Epithelial cell of esophagus (primary cell): ENCODE measurements at regions not wholly inside any gene's neighbourhood (a gene's known extent, or its start where the extent isn't known, plus 50 kb on each side); places are given as distances from the start of the nearest gene placed in this dataset.

Experiments
- DNase-seq: peaks from one replicate; pipeline ENCODE4 v3.0.0; 2010; ENCODE audit warnings: low read depth
- H3K4me3 ChIP-seq: 2 replicates; pipeline ENCODE4 v1.5.1; 2011; ENCODE audit warnings: mild to moderate bottlenecking, low read length, control low read depth
- TF ChIP-seq, protein P1 (sequence below): IDR thresholded peaks from 2 replicates; pipeline ENCODE4 v1.5.1; 2011; ENCODE audit warnings: low read depth, mild to moderate bottlenecking, low read length, control low read depth, inconsistent platforms; ENCODE audit not compliant: insufficient read depth; ENCODE audit errors: missing control alignments

DNA sequence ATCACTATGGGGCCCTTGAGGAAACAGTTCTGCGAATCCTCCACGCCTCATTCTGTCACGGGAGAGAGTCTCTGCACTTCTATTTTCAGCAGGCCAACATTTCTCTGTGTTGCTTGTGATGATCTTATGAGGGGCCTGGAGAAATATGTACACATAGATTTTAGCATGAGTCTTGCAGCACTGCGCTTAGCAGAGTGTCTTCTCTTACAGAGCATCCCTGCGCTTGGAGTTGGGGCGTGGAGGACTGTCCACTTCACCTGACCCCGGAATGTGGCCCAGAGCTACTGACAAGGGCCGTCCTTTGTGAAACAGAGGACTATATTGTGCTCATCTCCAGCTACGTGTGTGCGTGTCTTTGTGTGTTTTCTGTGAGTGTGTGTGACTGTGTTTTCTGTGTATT is 428.2 kb upstream of the IRX4 start:
- TF ChIP-seq, protein P1, sequence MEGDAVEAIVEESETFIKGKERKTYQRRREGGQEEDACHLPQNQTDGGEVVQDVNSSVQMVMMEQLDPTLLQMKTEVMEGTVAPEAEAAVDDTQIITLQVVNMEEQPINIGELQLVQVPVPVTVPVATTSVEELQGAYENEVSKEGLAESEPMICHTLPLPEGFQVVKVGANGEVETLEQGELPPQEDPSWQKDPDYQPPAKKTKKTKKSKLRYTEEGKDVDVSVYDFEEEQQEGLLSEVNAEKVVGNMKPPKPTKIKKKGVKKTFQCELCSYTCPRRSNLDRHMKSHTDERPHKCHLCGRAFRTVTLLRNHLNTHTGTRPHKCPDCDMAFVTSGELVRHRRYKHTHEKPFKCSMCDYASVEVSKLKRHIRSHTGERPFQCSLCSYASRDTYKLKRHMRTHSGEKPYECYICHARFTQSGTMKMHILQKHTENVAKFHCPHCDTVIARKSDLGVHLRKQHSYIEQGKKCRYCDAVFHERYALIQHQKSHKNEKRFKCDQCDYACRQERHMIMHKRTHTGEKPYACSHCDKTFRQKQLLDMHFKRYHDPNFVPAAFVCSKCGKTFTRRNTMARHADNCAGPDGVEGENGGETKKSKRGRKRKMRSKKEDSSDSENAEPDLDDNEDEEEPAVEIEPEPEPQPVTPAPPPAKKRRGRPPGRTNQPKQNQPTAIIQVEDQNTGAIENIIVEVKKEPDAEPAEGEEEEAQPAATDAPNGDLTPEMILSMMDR = no peak
- H3K4me3 ChIP-seq = no peak overlapping the region
- no peak for DNase-seq

DNA sequence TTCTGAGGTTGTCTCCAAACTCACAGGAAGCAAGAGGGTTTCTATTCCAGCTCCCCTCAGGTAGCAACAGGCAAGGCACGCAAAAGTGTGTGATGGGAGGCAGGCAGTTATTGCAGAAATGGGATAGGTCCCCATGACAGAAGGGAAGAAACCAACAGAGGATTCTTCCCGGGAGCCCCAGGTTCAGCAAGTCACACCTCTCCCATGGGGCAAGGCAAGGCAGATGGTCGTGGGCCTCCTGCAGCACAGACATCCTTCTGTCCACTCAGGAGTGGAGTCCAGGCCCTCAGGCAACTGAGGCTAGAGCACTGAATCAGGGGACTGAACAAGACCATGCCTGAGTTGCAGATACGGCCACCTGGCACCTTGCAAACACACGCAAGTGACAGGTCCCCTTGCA is 424.9 kb upstream of the IRX4 start:
- TF ChIP-seq, protein P1 = no peak
- no peak overlapping the region for H3K4me3 ChIP-seq
- no peak for DNase-seq

DNA sequence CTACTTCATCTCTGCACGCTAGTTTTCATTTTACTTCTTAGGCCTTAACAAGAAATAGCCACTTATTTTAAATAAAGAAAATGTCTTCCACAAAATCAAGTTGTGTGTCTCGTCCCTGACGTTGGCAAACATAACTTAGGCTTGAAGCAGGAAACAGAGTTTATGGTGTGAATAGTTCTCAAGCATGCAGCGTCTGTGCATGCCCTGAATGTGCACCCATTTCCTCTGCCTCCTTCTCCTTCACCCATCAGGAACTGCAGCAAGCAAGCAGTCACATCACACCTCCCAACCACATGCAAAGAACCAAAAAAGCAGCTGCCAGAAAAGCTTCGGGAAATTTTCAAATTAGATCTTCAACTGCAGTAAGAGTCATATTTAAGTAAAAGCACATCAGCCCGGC is 424.0 kb upstream of the IRX4 start:
- DNase-seq = no peak
- TF ChIP-seq, protein P1 = no peak
- no peak overlapping the region for H3K4me3 ChIP-seq

DNA sequence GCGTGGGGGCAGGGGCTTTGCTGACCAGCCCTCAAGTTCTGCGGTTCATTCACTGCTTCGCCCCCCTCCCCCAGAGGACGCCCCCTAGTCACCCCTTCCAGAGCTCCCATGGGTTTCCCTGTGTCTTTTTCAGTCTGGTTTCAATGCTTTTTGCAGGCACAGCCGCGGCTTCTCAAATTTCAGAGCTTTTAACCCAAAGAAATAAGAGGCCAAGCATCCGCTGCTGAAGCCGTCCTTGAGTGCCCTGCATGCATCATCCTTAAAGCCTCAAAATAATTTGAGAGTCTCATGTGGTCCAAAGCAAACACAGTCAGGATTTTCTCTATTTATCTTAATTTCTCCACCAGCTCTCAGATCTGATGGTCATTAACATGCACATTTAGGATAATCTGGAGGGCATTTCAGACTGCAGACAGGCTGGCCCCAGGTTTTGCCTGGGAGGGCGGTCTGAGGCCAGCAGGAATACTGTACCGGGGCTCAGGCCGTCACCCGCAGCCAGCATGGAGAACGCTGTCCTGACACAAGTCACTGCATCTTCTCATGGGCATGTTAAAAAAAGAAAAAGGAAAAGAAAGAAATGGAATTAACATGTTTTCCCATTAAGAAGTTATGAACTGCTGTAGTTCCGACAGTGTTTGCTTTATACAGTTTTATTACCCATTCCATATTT is 420.8 kb upstream of the IRX4 start:
- no peak overlapping the region for H3K4me3 ChIP-seq
- no peak for DNase-seq
- TF ChIP-seq, protein P1 = no peak

DNA sequence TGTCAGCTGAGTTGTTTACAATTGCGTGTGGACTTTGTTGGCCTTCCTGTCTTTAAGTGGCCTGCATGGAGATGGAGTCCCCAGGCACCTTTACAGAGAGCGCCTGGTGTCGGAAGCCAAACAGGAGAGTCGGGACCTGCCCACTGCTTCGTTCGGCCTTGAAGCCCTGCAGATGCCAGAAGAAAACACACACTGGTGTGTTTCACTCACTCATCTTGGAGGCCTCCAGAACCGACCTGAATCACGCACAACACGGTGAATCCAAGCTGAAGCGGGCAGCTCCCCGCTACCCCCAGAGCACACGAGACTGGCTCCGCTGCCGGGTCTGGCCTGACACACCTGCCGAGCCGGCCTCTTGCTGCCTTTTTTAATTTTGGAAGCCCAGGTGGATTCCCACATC is 419.4 kb upstream of the IRX4 start:
- TF ChIP-seq, protein P1 = no peak
- H3K4me3 ChIP-seq = no peak overlapping the region
- no peak for DNase-seq

DNA sequence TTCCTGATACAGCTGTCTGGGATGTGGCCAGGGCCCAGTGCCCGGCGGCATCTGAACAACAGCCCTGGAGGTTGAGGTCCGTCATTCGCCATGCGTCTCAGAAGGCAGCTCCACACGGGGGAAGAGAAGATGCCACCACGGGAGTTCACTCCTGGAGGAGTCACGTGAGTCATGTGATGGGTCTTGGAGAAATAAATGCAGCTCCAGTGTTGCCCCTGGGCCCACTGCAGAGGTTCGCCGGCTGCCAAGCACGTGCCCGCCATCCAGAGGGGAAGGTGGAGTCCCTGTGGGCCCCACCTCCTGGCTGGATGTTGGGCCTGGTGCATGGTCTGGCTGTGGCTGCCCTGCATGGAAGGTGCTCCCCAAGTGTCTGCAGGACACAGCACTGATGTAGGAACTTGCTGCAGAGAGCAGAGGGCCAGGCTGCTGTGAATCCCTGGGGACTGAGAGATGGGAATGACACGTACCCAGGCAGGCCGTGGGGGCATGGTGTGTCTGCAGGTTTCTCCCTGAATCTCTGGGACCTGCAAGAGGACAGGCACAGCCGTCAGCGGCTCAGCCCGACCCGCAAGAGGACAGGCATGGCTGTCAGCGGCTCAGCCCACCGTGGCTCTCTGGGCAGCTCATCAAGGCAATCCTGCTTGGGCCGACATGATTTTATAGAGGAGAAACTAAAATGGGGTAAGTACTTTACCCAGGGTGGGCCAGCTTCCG is 418.3 kb upstream of the IRX4 start:
- no peak for DNase-seq
- no peak overlapping the region for H3K4me3 ChIP-seq
- TF ChIP-seq, protein P1 = no peak

DNA sequence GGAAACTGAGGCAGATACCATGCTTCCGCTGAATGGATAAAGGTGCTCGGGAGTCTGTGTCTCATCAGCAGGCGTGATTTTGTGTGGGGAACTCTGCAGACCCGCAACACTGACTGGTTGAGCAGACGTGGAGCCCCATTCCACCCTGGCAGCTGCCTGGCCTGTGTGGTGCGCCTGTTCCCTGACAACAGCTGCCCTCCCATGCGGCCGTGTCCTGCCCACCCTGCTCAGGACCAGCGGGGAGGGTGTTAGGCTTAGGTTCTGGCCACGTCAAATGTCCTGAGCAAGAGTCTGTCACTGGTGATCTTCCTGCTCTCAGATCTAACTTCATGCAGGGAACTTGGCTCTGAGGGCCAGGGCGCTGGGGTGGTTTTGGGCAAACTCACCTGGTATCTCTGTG is 417.7 kb upstream of the IRX4 start:
- no peak overlapping the region for H3K4me3 ChIP-seq
- TF ChIP-seq, protein P1 = no peak
- DNase-seq = no peak
